HEK293 (cell line): ENCODE measurements at regions not wholly inside any gene's neighbourhood (a gene's known extent, or its start where the extent isn't known, plus 50 kb on each side); places are given as distances from the start of the nearest gene placed in this dataset.

Source experiments
- EGR2 ChIP-seq: fragments of 450-650 bp; formaldehyde crosslinking; IDR thresholded peaks from 2 replicates; pipeline ENCODE4 v1.5.1; 2016; ENCODE audit warnings: low read depth, missing biosample characterization, missing genetic modification characterization
- WT1 ChIP-seq: fragments of 450-650 bp; formaldehyde crosslinking; IDR thresholded peaks from 2 replicates; pipeline ENCODE4 v1.5.1; 2016; ENCODE audit warnings: missing biosample characterization, missing genetic modification characterization
- TF ChIP-seq, protein P1 (sequence below): fragments of 450-650 bp; formaldehyde crosslinking; conservative IDR thresholded peaks from 2 replicates; pipeline ENCODE4 v1.5.1; 2016; ENCODE audit warnings: low read depth, missing biosample characterization, missing genetic modification characterization
- TF ChIP-seq, protein P2 (sequence below): fragments of 450-650 bp; formaldehyde crosslinking; IDR thresholded peaks from 2 replicates; pipeline ENCODE4 v1.5.1; 2016; ENCODE audit warnings: missing biosample characterization, missing genetic modification characterization
- TF ChIP-seq, protein P3 (sequence below): fragments of 450-650 bp; formaldehyde crosslinking; IDR thresholded peaks from 2 replicates; pipeline ENCODE4 v1.5.1; 2016; ENCODE audit warnings: missing biosample characterization, missing genetic modification characterization

DNA sequence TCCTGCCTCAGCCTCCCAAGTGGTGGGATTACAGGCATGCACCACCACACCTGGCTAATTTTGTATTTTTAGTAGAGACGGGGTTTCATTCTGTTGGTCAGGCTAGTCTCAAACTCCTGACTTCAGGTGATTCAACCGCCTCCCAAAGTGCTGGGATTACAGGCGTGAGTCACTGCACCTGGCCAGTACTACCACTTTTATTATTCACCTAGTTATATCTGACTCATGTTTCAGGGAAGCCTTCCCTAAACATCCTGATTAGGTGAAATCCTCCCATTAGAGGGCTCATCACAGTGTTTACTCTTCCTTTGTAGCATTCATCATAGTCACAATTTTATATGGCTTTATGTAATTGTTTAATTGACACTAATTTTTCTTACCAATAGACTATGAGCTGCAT is 295.3 kb upstream of the SOX5 start:
- TF ChIP-seq EGR2, result no peak
- TF ChIP-seq, protein P1, sequence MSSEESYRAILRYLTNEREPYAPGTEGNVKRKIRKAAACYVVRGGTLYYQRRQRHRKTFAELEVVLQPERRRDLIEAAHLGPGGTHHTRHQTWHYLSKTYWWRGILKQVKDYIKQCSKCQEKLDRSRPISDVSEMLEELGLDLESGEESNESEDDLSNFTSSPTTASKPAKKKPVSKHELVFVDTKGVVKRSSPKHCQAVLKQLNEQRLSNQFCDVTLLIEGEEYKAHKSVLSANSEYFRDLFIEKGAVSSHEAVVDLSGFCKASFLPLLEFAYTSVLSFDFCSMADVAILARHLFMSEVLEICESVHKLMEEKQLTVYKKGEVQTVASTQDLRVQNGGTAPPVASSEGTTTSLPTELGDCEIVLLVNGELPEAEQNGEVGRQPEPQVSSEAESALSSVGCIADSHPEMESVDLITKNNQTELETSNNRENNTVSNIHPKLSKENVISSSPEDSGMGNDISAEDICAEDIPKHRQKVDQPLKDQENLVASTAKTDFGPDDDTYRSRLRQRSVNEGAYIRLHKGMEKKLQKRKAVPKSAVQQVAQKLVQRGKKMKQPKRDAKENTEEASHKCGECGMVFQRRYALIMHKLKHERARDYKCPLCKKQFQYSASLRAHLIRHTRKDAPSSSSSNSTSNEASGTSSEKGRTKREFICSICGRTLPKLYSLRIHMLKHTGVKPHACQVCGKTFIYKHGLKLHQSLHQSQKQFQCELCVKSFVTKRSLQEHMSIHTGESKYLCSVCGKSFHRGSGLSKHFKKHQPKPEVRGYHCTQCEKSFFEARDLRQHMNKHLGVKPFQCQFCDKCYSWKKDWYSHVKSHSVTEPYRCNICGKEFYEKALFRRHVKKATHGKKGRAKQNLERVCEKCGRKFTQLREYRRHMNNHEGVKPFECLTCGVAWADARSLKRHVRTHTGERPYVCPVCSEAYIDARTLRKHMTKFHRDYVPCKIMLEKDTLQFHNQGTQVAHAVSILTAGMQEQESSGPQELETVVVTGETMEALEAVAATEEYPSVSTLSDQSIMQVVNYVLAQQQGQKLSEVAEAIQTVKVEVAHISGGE (tag by site-specific recombination), result no peak
- TF ChIP-seq, protein P2, sequence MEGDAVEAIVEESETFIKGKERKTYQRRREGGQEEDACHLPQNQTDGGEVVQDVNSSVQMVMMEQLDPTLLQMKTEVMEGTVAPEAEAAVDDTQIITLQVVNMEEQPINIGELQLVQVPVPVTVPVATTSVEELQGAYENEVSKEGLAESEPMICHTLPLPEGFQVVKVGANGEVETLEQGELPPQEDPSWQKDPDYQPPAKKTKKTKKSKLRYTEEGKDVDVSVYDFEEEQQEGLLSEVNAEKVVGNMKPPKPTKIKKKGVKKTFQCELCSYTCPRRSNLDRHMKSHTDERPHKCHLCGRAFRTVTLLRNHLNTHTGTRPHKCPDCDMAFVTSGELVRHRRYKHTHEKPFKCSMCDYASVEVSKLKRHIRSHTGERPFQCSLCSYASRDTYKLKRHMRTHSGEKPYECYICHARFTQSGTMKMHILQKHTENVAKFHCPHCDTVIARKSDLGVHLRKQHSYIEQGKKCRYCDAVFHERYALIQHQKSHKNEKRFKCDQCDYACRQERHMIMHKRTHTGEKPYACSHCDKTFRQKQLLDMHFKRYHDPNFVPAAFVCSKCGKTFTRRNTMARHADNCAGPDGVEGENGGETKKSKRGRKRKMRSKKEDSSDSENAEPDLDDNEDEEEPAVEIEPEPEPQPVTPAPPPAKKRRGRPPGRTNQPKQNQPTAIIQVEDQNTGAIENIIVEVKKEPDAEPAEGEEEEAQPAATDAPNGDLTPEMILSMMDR, result no peak
- TF ChIP-seq, protein P3, sequence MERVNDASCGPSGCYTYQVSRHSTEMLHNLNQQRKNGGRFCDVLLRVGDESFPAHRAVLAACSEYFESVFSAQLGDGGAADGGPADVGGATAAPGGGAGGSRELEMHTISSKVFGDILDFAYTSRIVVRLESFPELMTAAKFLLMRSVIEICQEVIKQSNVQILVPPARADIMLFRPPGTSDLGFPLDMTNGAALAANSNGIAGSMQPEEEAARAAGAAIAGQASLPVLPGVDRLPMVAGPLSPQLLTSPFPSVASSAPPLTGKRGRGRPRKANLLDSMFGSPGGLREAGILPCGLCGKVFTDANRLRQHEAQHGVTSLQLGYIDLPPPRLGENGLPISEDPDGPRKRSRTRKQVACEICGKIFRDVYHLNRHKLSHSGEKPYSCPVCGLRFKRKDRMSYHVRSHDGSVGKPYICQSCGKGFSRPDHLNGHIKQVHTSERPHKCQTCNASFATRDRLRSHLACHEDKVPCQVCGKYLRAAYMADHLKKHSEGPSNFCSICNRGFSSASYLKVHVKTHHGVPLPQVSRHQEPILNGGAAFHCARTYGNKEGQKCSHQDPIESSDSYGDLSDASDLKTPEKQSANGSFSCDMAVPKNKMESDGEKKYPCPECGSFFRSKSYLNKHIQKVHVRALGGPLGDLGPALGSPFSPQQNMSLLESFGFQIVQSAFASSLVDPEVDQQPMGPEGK, result no peak
- no peak for TF ChIP-seq WT1
